ENCODE measurements at regions not wholly inside any gene's neighbourhood (a gene's known extent, or its start where the extent isn't known, plus 50 kb on each side); places are given as distances from the start of the nearest gene placed in this dataset.

DNA sequence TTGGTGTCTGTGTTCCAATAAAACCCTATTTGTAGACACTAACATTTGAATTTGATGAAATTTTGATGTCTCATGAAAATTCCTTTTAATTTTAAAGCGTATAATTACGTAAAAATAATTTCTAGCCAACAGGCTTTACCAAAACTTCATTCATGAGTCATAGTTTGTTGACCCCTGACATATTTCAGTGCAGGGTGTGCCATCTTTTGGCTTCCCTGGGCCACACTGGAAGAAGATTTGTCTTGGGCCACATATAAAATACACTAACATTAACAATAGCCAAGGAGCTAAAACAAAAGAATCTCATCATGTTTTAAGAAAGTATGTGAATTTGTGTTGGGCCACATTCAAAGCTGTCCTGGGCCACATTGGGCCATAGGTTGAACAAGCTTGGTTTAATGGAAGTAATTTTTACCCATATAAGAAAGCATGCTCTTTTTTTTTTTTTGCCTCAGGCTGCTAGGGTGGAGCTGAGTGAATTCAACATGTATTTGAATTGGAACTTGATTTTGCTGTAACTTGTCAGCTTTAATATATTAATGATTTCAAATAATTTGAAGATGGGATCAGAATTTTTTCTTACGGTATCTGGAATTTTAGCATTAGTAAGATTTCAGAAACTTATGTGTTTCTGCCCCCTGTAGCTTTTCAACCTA lies 267.7 kb upstream of the RGS18 start:
- no peak for ATAC-seq
- TF ChIP-seq ARNTL (CRISPR knock-in tag; IDR thresholded peaks at IDR 0.05; ENCODE audit: borderline replicate concordance, low read depth) (no peak), RARB (CRISPR knock-in tag; IDR thresholded peaks at IDR 0.05) (no peak), ZNF565 (CRISPR knock-in tag; conservative IDR thresholded peaks at IDR 0.05; ENCODE audit: low read depth) (no peak)
- TF ChIP-seq, protein P1, sequence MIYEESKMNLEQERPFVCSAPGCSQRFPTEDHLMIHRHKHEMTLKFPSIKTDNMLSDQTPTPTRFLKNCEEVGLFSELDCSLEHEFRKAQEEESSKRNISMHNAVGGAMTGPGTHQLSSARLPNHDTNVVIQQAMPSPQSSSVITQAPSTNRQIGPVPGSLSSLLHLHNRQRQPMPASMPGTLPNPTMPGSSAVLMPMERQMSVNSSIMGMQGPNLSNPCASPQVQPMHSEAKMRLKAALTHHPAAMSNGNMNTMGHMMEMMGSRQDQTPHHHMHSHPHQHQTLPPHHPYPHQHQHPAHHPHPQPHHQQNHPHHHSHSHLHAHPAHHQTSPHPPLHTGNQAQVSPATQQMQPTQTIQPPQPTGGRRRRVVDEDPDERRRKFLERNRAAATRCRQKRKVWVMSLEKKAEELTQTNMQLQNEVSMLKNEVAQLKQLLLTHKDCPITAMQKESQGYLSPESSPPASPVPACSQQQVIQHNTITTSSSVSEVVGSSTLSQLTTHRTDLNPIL (CRISPR knock-in tag; IDR thresholded peaks at IDR 0.05; ENCODE audit: low read depth): no peak

DNA sequence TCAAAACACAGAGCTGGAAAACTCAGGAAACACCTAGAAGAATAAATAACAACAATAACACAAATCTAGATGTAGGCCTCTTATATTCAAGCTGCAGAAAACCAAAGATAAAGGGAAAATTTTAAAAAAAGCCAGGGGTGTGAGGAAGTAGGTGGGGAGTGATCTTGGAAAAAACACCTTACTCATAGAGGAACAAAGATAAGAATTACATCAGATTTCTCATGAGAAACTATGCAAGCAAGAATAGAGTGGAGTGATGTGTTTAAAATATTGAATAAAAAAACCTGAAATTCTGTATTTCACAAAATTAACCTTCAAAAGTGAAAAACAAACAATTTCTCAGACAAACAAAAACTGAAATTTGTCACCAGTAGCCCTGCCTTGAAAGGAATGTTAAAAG lies 265.5 kb upstream of the RGS18 start:
- no peak for TF ChIP-seq RARB (CRISPR knock-in tag; IDR thresholded peaks at IDR 0.05)
- TF ChIP-seq, protein P2, sequence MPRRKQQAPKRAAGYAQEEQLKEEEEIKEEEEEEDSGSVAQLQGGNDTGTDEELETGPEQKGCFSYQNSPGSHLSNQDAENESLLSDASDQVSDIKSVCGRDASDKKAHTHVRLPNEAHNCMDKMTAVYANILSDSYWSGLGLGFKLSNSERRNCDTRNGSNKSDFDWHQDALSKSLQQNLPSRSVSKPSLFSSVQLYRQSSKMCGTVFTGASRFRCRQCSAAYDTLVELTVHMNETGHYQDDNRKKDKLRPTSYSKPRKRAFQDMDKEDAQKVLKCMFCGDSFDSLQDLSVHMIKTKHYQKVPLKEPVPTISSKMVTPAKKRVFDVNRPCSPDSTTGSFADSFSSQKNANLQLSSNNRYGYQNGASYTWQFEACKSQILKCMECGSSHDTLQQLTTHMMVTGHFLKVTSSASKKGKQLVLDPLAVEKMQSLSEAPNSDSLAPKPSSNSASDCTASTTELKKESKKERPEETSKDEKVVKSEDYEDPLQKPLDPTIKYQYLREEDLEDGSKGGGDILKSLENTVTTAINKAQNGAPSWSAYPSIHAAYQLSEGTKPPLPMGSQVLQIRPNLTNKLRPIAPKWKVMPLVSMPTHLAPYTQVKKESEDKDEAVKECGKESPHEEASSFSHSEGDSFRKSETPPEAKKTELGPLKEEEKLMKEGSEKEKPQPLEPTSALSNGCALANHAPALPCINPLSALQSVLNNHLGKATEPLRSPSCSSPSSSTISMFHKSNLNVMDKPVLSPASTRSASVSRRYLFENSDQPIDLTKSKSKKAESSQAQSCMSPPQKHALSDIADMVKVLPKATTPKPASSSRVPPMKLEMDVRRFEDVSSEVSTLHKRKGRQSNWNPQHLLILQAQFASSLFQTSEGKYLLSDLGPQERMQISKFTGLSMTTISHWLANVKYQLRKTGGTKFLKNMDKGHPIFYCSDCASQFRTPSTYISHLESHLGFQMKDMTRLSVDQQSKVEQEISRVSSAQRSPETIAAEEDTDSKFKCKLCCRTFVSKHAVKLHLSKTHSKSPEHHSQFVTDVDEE (CRISPR knock-in tag; IDR thresholded peaks at IDR 0.05): no peak
- TF ChIP-seq ZNF70 (CRISPR knock-in tag; IDR thresholded peaks at IDR 0.05): no peak
- TF ChIP-seq TOX (CRISPR knock-in tag; IDR thresholded peaks at IDR 0.05; ENCODE audit: borderline replicate concordance): no peak
- no peak for TF ChIP-seq ZFP3 (CRISPR knock-in tag; IDR thresholded peaks at IDR 0.05)
- TF ChIP-seq ESRRG (CRISPR knock-in tag; IDR thresholded peaks at IDR 0.05): no peak
- TF ChIP-seq ARNTL (CRISPR knock-in tag; IDR thresholded peaks at IDR 0.05; ENCODE audit: borderline replicate concordance, low read depth): no peak
- no peak for ATAC-seq

DNA sequence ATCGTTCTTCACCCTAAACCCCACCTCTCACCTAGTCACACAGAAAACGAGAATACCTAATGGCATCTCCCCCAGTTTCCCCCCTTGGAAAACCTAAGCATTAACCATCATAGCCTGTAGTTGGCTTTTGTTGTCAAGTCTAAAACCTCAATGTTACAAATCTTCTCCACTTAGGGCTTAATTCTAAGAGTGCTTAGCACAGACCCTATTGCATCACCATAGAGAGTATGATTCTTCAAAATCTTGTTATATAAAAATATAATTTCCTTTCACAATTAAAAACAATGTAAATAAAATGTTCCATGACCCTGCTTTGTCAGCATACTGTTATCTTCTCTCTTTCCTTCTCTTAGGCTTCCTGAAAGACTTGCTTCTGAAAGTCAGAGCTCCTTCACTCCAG lies 263.2 kb upstream of the RGS18 start:
- ATAC-seq: no peak
- TF ChIP-seq, protein P3, sequence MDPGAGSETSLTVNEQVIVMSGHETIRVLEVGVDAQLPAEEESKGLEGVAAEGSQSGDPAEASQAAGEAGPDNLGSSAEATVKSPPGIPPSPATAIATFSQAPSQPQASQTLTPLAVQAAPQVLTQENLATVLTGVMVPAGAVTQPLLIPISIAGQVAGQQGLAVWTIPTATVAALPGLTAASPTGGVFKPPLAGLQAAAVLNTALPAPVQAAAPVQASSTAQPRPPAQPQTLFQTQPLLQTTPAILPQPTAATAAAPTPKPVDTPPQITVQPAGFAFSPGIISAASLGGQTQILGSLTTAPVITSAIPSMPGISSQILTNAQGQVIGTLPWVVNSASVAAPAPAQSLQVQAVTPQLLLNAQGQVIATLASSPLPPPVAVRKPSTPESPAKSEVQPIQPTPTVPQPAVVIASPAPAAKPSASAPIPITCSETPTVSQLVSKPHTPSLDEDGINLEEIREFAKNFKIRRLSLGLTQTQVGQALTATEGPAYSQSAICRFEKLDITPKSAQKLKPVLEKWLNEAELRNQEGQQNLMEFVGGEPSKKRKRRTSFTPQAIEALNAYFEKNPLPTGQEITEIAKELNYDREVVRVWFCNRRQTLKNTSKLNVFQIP (CRISPR knock-in tag; IDR thresholded peaks at IDR 0.05; ENCODE audit: borderline replicate concordance, low read depth): no peak
- TF ChIP-seq TCF4 (CRISPR knock-in tag; IDR thresholded peaks at IDR 0.05; ENCODE audit: borderline replicate concordance) (no peak), OSR1 (CRISPR knock-in tag; IDR thresholded peaks at IDR 0.05) (no peak), BACH2 (CRISPR knock-in tag; IDR thresholded peaks at IDR 0.05; ENCODE audit: borderline replicate concordance) (no peak), ZC3H10 (CRISPR knock-in tag; IDR thresholded peaks at IDR 0.05) (no peak), ZNF8 (CRISPR knock-in tag; IDR thresholded peaks at IDR 0.05) (no peak), ZNF70 (CRISPR knock-in tag; IDR thresholded peaks at IDR 0.05) (no peak), SNAI2 (CRISPR knock-in tag; IDR thresholded peaks at IDR 0.05) (no peak), ZFP3 (CRISPR knock-in tag; IDR thresholded peaks at IDR 0.05) (no peak), TOX (CRISPR knock-in tag; IDR thresholded peaks at IDR 0.05; ENCODE audit: borderline replicate concordance) (no peak), PPARA (CRISPR knock-in tag; IDR thresholded peaks at IDR 0.05; ENCODE audit: borderline replicate concordance) (no peak), ZFP30 (CRISPR knock-in tag; IDR thresholded peaks at IDR 0.05) (no peak)
- TF ChIP-seq, protein P4, sequence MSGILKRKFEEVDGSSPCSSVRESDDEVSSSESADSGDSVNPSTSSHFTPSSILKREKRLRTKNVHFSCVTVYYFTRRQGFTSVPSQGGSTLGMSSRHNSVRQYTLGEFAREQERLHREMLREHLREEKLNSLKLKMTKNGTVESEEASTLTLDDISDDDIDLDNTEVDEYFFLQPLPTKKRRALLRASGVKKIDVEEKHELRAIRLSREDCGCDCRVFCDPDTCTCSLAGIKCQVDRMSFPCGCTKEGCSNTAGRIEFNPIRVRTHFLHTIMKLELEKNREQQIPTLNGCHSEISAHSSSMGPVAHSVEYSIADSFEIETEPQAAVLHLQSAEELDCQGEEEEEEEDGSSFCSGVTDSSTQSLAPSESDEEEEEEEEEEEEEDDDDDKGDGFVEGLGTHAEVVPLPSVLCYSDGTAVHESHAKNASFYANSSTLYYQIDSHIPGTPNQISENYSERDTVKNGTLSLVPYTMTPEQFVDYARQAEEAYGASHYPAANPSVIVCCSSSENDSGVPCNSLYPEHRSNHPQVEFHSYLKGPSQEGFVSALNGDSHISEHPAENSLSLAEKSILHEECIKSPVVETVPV (CRISPR knock-in tag; IDR thresholded peaks at IDR 0.05): no peak
- TF ChIP-seq, protein P2 (CRISPR knock-in tag; IDR thresholded peaks at IDR 0.05): no peak
- TF ChIP-seq, protein P1 (CRISPR knock-in tag; IDR thresholded peaks at IDR 0.05; ENCODE audit: low read depth): no peak

Data from SK-N-SH treated with all-trans-retinoic acid at 6 μM for 48 hours (cell line).